Skeletal muscle satellite cell (primary cell): ENCODE measurements at regions not wholly inside any gene's neighbourhood (a gene's known extent, or its start where the extent isn't known, plus 50 kb on each side); places are given as distances from the start of the nearest gene placed in this dataset.

Experiments
- H3K27me3 ChIP-seq: 2 replicates; pipeline ENCODE4 v1.7.0; 2013; ENCODE audit warnings: low read length; ENCODE audit not compliant: control insufficient read depth, insufficient read depth
- H3K36me3 ChIP-seq: 2 replicates; pipeline ENCODE4 v1.7.0; 2013; ENCODE audit warnings: mild to moderate bottlenecking, control low read depth, low read length; ENCODE audit not compliant: insufficient read depth
- H3K4me1 ChIP-seq: 2 replicates; pipeline ENCODE4 v1.7.0; 2013; ENCODE audit warnings: low read length; ENCODE audit not compliant: control insufficient read depth, insufficient read depth
- H3K4me2 ChIP-seq: 2 replicates; pipeline ENCODE4 v1.7.0; 2013; ENCODE audit warnings: mild to moderate bottlenecking, low read length
- H3K4me3 ChIP-seq: 2 replicates; pipeline ENCODE4 v1.7.0; 2013; ENCODE audit warnings: low read length
- H3K9ac ChIP-seq: 2 replicates; pipeline ENCODE4 v1.7.0; 2013; ENCODE audit warnings: mild to moderate bottlenecking, low read depth, low read length, moderate library complexity
- H3K9me3 ChIP-seq: replicated peaks from 2 replicates; pipeline ENCODE4 v1.7.0; 2013; ENCODE audit warnings: mild to moderate bottlenecking, control low read depth, low read length

DNA sequence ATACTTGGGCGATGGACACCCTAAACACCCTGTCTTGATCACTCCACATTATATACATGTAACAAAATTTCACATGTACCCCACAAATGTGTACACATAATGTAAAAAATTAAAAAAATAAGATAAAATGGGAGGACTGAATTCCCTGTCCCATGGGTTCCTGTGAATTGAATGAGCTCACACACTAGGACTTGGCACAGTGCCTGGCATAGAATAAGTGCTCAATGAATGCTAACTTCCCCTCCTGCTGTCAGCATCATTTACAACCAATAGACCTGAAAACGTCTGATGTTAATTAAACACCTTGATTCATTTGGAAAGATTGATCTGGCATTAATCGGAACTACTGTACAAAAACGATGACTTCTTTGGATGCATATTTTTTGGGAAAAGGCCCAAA is 117.3 kb upstream of the ZNF438 start:
- no peaks in the 10 kb centered on the region for H3K36me3 ChIP-seq
- H3K27me3 ChIP-seq, result no peaks in the 10 kb centered on the region
- H3K4me1 ChIP-seq, result peaks cover 25% of the 10 kb centered on the region
- H3K9ac ChIP-seq, result no peak overlapping the region
- no peak overlapping the region for H3K4me3 ChIP-seq
- H3K4me2 ChIP-seq, result no peak overlapping the region
- no peaks in the 10 kb centered on the region for H3K9me3 ChIP-seq

DNA sequence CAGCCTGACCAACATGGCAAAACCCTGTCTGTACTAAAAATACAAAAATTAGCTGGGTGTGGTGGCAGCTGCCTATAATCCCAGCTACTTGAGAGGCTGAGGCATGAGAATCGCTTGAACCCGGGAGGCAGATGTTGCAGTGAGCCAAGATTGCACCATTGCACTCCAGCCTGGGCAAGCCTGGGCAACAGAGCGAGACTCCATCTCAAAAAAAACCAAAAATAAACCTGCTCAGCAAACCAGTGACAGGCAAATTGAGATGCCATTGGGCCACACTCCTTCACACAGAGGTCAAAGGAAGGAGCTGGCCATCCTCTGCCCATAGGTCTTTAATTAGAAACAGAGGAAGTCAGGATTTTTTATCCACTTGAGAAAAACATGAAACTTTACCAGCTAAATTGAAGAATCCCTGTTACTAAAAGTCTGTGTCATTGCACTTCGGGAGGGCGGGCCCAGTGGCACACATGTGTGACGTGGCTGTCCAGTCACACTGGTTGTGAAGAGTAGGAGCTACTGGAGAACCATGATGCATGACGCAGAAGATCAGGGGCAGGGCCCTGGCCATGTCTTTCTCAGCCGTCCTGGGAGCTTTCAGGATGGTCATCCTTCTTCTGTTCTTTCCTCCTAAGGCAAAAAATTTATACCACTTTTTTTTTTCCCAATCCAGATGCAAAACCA is 118.3 kb upstream of the ZNF438 start:
- Histone ChIP-seq H3K27me3 (no peaks in the 10 kb centered on the region), H3K4me1 (peaks cover 25% of the 10 kb centered on the region), H3K9ac (no peak overlapping the region), H3K36me3 (no peaks in the 10 kb centered on the region), H3K4me3 (no peak overlapping the region), H3K9me3 (no peaks in the 10 kb centered on the region), H3K4me2 (no peak overlapping the region)

DNA sequence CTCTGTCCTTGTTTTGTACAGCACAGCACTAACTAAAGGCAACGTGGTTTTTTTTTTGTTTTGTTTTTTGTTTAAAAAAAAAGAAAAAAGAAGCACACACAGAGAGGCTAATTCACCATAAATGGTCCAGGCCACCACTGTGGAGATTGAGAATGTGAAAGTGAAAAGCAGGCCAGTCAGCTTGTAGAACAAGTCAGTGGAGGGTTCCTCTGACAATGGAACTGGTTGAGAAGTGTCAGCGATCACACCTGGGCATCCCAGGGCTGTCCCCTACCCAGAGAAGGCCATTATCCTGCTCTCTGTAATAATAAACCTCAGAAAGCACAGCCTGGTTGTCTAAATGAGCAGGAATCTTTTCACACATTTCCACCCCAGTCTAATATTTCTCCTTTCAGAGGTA is 119.6 kb upstream of the ZNF438 start:
- Histone ChIP-seq H3K9me3 (no peaks in the 10 kb centered on the region), H3K27me3 (no peaks in the 10 kb centered on the region), H3K4me3 (no peak overlapping the region), H3K36me3 (no peaks in the 10 kb centered on the region), H3K4me2 (no peak overlapping the region), H3K4me1 (peaks cover 19% of the 10 kb centered on the region), H3K9ac (no peak overlapping the region)

DNA sequence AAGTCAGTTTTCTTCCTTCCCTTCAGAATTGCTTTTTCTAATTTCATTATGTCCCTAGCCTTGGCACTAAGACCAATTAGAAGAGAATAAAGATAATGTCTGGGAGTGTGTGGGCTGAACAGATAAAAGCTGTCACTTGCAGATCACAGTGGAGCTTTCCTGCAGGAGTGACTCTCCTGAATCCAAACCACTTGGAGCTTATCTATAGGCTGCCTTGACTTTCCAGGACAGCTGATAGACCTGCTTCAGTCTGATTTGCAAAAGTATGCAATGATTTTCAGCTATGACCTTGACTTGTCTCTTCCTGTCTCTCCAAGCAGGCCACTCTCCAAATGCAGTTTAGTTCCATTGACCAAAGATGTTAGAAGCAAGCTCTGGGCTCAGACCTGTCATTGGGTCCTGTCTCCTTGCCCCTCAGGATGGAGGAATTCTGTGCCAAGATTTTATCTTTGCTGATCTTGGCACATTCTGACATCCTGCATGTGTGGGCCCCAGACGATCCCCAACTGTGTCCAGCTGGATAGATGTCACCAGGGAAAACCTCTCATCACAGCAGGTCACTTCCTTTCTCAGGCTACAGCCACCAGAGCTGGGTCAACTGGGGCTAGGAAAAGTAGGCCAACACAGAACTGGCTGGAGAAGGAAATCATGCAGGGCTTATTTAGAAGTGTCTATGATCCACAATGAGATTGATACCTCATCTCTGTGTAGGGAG is 120.9 kb upstream of the ZNF438 start:
- H3K4me3 ChIP-seq, result no peak overlapping the region
- no peak overlapping the region for H3K9ac ChIP-seq
- H3K9me3 ChIP-seq, result no peaks in the 10 kb centered on the region
- H3K4me2 ChIP-seq, result no peak overlapping the region
- no peaks in the 10 kb centered on the region for H3K27me3 ChIP-seq
- H3K36me3 ChIP-seq, result no peaks in the 10 kb centered on the region
- H3K4me1 ChIP-seq, result peaks cover 16% of the 10 kb centered on the region

DNA sequence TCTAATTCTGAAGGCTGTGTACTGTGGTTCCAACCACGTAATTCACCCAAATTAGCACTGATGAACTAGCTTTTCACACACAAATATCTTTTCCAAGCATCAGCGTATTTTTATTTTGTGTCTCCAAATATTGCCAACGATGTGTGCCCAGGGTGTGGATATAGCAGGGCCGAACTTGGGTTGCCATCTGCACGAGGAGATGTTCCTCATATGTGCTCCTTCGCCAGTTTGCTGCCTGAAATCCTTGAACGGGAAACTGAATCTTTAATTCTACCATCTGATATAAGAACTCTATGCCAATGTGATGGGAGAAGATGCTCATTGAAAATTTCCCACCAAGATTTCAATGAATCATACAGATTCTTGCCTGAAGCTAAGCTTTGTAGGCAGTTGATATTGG is 121.5 kb upstream of the ZNF438 start:
- no peaks in the 10 kb centered on the region for H3K9me3 ChIP-seq
- no peak overlapping the region for H3K4me3 ChIP-seq
- no peaks in the 10 kb centered on the region for H3K27me3 ChIP-seq
- peaks cover 20% of the 10 kb centered on the region for H3K4me1 ChIP-seq
- H3K36me3 ChIP-seq, result no peaks in the 10 kb centered on the region
- no peak overlapping the region for H3K4me2 ChIP-seq
- no peak overlapping the region for H3K9ac ChIP-seq

DNA sequence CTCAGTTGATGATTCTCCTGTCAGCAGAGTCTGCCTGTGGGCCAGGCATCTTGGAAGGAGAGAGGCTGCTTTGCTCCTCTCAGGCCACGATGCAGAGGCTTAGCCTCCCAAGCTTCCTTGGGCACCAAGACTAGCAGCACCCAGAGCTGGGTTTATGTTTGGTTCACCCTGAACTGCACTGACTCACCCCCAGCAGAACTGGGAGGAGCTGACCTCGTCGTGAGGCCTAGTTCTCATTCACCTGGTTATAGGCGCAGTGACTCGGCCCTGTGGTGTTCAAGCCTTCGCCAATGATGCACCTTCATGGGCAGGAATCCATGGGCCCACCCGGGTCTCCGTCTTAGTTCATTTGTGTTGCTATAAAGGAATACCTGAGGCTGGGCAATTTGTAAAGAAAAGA is 122.0 kb upstream of the ZNF438 start:
- no peak overlapping the region for H3K4me2 ChIP-seq
- H3K27me3 ChIP-seq, result no peaks in the 10 kb centered on the region

DNA sequence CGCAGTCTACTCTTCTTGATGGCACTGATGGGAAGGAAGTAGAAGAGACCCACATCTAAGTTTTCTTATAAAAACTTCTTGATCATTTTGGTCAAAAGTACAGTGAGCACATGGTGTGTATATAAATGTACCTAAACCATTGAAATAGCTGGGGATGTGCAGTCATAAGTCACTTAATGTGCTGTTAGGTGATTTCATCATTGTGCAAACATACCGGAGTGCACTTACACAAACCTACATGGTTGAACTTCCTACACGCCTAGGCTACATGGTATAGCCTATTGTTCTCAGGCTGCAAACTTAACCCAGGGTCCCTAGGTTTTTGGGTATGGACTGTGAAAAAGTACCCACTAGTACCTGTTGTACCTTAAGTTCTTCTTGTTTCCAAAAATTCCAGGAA is 123.3 kb upstream of the ZNF438 start:
- no peaks in the 10 kb centered on the region for H3K27me3 ChIP-seq
- H3K4me3 ChIP-seq, result no peak overlapping the region
- no peaks in the 10 kb centered on the region for H3K9me3 ChIP-seq
- peaks cover 20% of the 10 kb centered on the region for H3K4me1 ChIP-seq
- no peak overlapping the region for H3K9ac ChIP-seq
- H3K36me3 ChIP-seq, result no peaks in the 10 kb centered on the region
- no peak overlapping the region for H3K4me2 ChIP-seq

More for the DNA sequence above, 122.0 kb upstream of the ZNF438 start:
- H3K36me3 ChIP-seq, result no peaks in the 10 kb centered on the region
- no peaks in the 10 kb centered on the region for H3K9me3 ChIP-seq
- H3K9ac ChIP-seq, result no peak overlapping the region
- peaks cover 20% of the 10 kb centered on the region for H3K4me1 ChIP-seq
- no peak overlapping the region for H3K4me3 ChIP-seq

DNA sequence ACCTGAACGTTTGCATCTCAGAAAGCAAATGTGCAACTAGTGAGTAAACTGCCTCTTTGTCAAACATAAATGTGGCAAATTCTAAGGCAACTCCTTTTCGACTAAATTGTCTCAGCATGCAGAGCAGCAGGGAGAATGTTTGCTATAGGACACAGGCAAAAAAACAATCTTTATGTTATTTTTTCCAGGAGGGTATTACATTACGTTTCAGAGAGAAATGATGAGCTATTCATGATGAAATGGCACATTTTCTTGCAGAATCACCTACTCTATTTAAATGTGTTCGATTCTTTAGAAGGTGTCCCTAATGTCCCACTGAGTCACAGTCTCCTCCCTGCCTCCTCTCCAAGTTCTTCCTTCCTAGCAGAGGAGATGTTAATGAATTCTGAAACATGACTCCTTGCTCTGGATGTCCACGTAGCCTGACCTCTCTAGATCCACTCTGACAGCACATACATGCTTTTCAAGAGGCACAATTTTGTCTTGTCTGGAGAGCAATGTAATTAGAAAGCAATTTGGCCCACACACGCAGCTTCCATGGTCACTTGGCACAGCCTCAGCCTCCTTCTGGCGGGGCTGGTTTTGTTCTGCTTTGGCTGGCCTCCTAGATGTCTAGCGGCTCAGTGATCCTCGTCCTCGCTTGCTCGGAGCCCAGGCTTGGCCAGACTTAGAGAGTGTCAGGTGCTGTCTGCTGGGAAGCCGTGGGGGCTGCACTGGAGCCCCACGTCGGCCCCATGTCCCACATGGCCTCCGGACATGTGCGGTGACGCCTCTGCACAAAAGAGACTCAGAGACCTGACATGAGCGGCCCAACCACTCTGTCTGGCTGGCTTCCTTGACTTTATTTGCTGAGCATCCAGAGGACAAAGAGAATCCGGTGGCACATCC is 125.7 kb upstream of the ZNF438 start:
- Histone ChIP-seq H3K4me2 (peak overlapping the region; percentile 12), H3K4me1 (peaks cover 20% of the 10 kb centered on the region), H3K4me3 (no peak overlapping the region), H3K36me3 (no peaks in the 10 kb centered on the region), H3K27me3 (no peaks in the 10 kb centered on the region), H3K9me3 (no peaks in the 10 kb centered on the region), H3K9ac (peak overlapping the region; percentile 23)

DNA sequence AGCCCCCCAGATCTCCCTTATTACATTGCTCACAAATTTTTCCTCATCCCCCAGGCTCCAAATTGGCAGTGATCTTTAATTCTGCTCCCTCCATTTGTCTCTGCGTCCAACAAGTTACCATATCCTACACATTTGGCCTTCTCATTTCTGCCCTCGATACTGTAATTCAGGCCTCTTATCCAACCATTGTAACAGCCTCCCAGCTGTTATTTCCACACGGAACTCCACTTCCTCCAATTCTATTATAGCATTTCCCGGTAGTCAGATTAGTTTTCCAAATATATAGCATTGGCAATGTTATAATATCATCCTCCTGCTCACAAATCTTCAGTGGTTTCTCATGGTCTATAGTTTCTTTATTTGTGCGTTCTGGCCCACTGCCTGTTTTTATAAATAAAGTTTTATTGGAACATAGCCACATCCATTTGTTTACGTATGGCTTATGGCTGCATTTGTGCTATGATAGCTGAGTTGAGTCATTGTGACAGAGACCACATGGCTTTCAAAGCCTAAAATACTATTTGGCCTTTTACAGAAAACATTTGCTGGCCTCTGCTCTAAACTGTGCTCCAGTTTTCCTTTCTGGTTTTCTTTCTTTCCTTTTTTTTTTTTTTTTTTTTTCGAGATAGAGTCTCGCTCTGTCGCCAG is 126.5 kb upstream of the ZNF438 start:
- H3K4me2 ChIP-seq, result no peak overlapping the region
- peak overlapping the region; percentile 23 for H3K9ac ChIP-seq
- no peaks in the 10 kb centered on the region for H3K9me3 ChIP-seq
- H3K4me3 ChIP-seq, result no peak overlapping the region
- H3K27me3 ChIP-seq, result no peaks in the 10 kb centered on the region
- H3K36me3 ChIP-seq, result no peaks in the 10 kb centered on the region
- peaks cover 15% of the 10 kb centered on the region for H3K4me1 ChIP-seq

DNA sequence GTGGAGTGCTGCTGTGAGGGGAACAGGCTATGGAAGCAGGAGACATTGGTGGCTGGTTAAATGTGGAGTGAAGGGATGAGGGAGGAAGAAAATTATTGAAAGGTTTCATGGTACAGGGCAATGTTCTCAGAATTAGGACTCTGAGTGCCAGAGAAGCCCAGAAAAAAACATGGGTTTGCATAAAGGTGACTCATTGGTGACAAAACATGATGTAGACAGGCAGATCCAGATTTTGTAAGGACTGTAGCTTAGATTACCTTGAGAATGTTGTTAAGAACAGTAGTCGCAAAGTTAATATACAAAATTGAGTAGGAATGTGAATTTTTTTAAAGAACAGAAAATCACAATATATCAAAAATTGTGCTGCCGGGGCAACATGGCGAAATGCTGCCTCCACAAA is 134.9 kb upstream of the ZNF438 start:
- Histone ChIP-seq H3K27me3 (no peaks in the 10 kb centered on the region), H3K9me3 (no peaks in the 10 kb centered on the region), H3K4me1 (no peaks in the 10 kb centered on the region), H3K36me3 (no peaks in the 10 kb centered on the region), H3K9ac (no peak overlapping the region), H3K4me3 (no peak overlapping the region), H3K4me2 (no peak overlapping the region)

DNA sequence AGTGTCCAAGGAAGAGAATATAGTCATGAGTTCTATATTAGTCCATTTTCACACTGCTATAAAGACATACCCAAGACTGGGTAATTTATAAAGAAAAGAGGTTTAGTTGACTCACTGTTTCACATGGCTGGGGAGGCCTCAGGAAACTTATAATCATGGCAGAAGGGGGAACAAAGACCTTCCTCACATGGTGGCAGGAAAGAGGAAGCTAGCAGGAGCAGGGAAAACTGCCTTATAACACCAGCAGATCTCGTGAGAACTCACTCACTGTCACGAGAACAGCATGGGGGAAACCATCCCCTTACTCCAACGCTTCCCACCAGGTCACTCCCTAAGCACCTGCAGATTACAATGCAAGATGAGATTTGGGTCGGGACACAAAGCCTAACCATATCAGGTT is 139.0 kb upstream of the ZNF438 start:
- H3K4me2 ChIP-seq, result no peak overlapping the region
- H3K27me3 ChIP-seq, result no peaks in the 10 kb centered on the region
- H3K4me1 ChIP-seq, result no peaks in the 10 kb centered on the region
- H3K9ac ChIP-seq, result no peak overlapping the region
- peaks cover 4% of the 10 kb centered on the region for H3K9me3 ChIP-seq
- no peak overlapping the region for H3K4me3 ChIP-seq
- H3K36me3 ChIP-seq, result no peaks in the 10 kb centered on the region
